ENCODE measurements at regions not wholly inside any gene's neighbourhood (a gene's known extent, or its start where the extent isn't known, plus 50 kb on each side); places are given as distances from the start of the nearest gene placed in this dataset.

GRCh38 chr20:50242548-50242862 lies 51.9 kb downstream of the CEBPB start:
- no peak overlapping the region for H2AFZ ChIP-seq (ENCODE audit: low read length)
- TF ChIP-seq EZH2phosphoT487 (IDR thresholded peaks at IDR 0.05; ENCODE audit: low read length) (no peak), EZH2 (optimal IDR thresholded peaks at IDR 0.05; ENCODE audit: low read depth, low read length) (no peak), CTCF (IDR thresholded peaks at IDR 0.05; ENCODE audit: low read length) (no peak)
- DNase-seq: no peak
- no peaks in the 10 kb centered on the region for H3F3A ChIP-seq (ENCODE audit: insufficient read depth, low read length)
- no peaks in the 10 kb centered on the region for H3K79me2 ChIP-seq (ENCODE audit: low read length)
- no peaks in the 10 kb centered on the region for H3K36me3 ChIP-seq (replicated peaks; ENCODE audit: insufficient read depth, low read length)
- no peak overlapping the region for H3K4me3 ChIP-seq (ENCODE audit: low read length)
- H3K4me1 ChIP-seq (ENCODE audit: low read length): no peaks in the 10 kb centered on the region
- H3K9ac ChIP-seq (ENCODE audit: low read length): no peak overlapping the region
- H3K27me3 ChIP-seq (replicated peaks; ENCODE audit: insufficient read depth, low read length): peaks cover 67% of the 10 kb centered on the region
- H3K27ac ChIP-seq (ENCODE audit: low read length): no peak overlapping the region
- H4K20me1 ChIP-seq (ENCODE audit: insufficient read depth, low read length): no peaks in the 10 kb centered on the region
- no peak overlapping the region for H3K4me2 ChIP-seq (ENCODE audit: low read depth, low read length)
- H3K9me2 ChIP-seq (replicated peaks; ENCODE audit: insufficient read depth, low read length): no peaks in the 10 kb centered on the region
- no peaks in the 10 kb centered on the region for H3K9me3 ChIP-seq (replicated peaks; ENCODE audit: insufficient read depth, low read length)

GRCh38 chr20:50242863-50243609 lies 52.4 kb downstream of the CEBPB start:
- DNase-seq: no peak
- Histone ChIP-seq H3K9me3 (replicated peaks; ENCODE audit: insufficient read depth, low read length) (no peaks in the 10 kb centered on the region), H3K27me3 (replicated peaks; ENCODE audit: insufficient read depth, low read length) (peaks cover 72% of the 10 kb centered on the region), H3K4me3 (ENCODE audit: low read length) (no peak overlapping the region), H3K79me2 (ENCODE audit: low read length) (no peaks in the 10 kb centered on the region), H3K9me2 (replicated peaks; ENCODE audit: insufficient read depth, low read length) (no peaks in the 10 kb centered on the region), H4K20me1 (ENCODE audit: insufficient read depth, low read length) (no peaks in the 10 kb centered on the region), H3K36me3 (replicated peaks; ENCODE audit: insufficient read depth, low read length) (no peaks in the 10 kb centered on the region), H3K4me1 (ENCODE audit: low read length) (no peaks in the 10 kb centered on the region), H3K27ac (ENCODE audit: low read length) (no peak overlapping the region), H3K9ac (ENCODE audit: low read length) (no peak overlapping the region), H2AFZ (ENCODE audit: low read length) (no peak overlapping the region), H3F3A (ENCODE audit: insufficient read depth, low read length) (no peaks in the 10 kb centered on the region), H3K4me2 (ENCODE audit: low read depth, low read length) (no peak overlapping the region)
- TF ChIP-seq EZH2phosphoT487 (IDR thresholded peaks at IDR 0.05; ENCODE audit: low read length): no peak
- no peak for TF ChIP-seq CTCF (IDR thresholded peaks at IDR 0.05; ENCODE audit: low read length)
- TF ChIP-seq EZH2 (optimal IDR thresholded peaks at IDR 0.05; ENCODE audit: low read depth, low read length): no peak

GRCh38 chr20:50243610-50244351 lies 53.2 kb downstream of the CEBPB start:
- Histone ChIP-seq H3K9me3 (replicated peaks; ENCODE audit: insufficient read depth, low read length) (no peaks in the 10 kb centered on the region), H4K20me1 (ENCODE audit: insufficient read depth, low read length) (no peaks in the 10 kb centered on the region), H3K9me2 (replicated peaks; ENCODE audit: insufficient read depth, low read length) (no peaks in the 10 kb centered on the region), H3K36me3 (replicated peaks; ENCODE audit: insufficient read depth, low read length) (no peaks in the 10 kb centered on the region), H3K27ac (ENCODE audit: low read length) (no peak overlapping the region), H3K27me3 (replicated peaks; ENCODE audit: insufficient read depth, low read length) (peaks cover 73% of the 10 kb centered on the region), H3F3A (ENCODE audit: insufficient read depth, low read length) (no peaks in the 10 kb centered on the region), H3K79me2 (ENCODE audit: low read length) (no peaks in the 10 kb centered on the region), H2AFZ (ENCODE audit: low read length) (no peak overlapping the region), H3K4me3 (ENCODE audit: low read length) (no peak overlapping the region), H3K4me2 (ENCODE audit: low read depth, low read length) (no peak overlapping the region), H3K9ac (ENCODE audit: low read length) (no peak overlapping the region), H3K4me1 (ENCODE audit: low read length) (no peaks in the 10 kb centered on the region)
- no peak for DNase-seq
- TF ChIP-seq EZH2phosphoT487 (IDR thresholded peaks at IDR 0.05; ENCODE audit: low read length): no peak
- no peak for TF ChIP-seq EZH2 (optimal IDR thresholded peaks at IDR 0.05; ENCODE audit: low read depth, low read length)
- TF ChIP-seq CTCF (IDR thresholded peaks at IDR 0.05; ENCODE audit: low read length): no peak
